Fibroblast of pulmonary artery (primary cell): ENCODE measurements at regions not wholly inside any gene's neighbourhood (a gene's known extent, or its start where the extent isn't known, plus 50 kb on each side); places are given as distances from the start of the nearest gene placed in this dataset.
"Not testable (repeated sequence)": the region's sequence is repeated elsewhere in the genome, so short reads cannot be mapped to it uniquely, and the experiment has no call there.

Experiments
- DNase-seq: peaks from one replicate; pipeline ENCODE4 v3.0.0-alpha.2; 2010; ENCODE audit warnings: low read depth
- H3K4me3 ChIP-seq: replicated peaks from 2 replicates; pipeline ENCODE4 v1.5.1; 2011; ENCODE audit warnings: low read depth, mild to moderate bottlenecking, control low read depth, low read length, moderate library complexity
- CTCF ChIP-seq: IDR thresholded peaks from 2 replicates; pipeline ENCODE4 v1.5.1; 2011; ENCODE audit warnings: mild to moderate bottlenecking, control low read depth, low read length, inconsistent platforms; ENCODE audit errors: missing control alignments

- no peak overlapping the region for H3K4me3 ChIP-seq
- TF ChIP-seq CTCF, result no peak
- no peak for DNase-seq
These were observed 81.5 kb upstream of the GNAZ start for GRCh38 chr22:22988785-22989184.

GRCh38 chr22:22989856-22990255 lies 80.5 kb upstream of the GNAZ start:
- TF ChIP-seq CTCF, result no peak
- DNase-seq, result no peak
- no peak overlapping the region for H3K4me3 ChIP-seq

GRCh38 chr22:22990711-22991505 lies 79.4 kb upstream of the GNAZ start:
- not testable (repeated sequence) for DNase-seq, H3K4me3 ChIP-seq

GRCh38 chr22:22992474-22992873 lies 77.8 kb upstream of the GNAZ start:
- no peak for TF ChIP-seq CTCF
- DNase-seq, result no peak
- no peak overlapping the region for H3K4me3 ChIP-seq

- H3K4me3 ChIP-seq, result no peak overlapping the region
- no peak for TF ChIP-seq CTCF
- DNase-seq, result no peak
These were observed 77.1 kb upstream of the GNAZ start for GRCh38 chr22:22993184-22993583.

- H3K4me3 ChIP-seq, result no peak overlapping the region
- no peak for TF ChIP-seq CTCF
- no peak for DNase-seq
These were observed 75.2 kb upstream of the GNAZ start for GRCh38 chr22:22995166-22995565.

- DNase-seq, result no peak
- TF ChIP-seq CTCF, result no peak
- H3K4me3 ChIP-seq, result no peak overlapping the region
These were observed 73.6 kb upstream of the GNAZ start for GRCh38 chr22:22996511-22997261.
